ENCODE measurements at regions not wholly inside any gene's neighbourhood (a gene's known extent, or its start where the extent isn't known, plus 50 kb on each side); places are given as distances from the start of the nearest gene placed in this dataset.
A peak's percentile ranks its signal among the peaks of the same experiment; 100 is the strongest.
"Not testable (repeated sequence)": the region's sequence is repeated elsewhere in the genome, so short reads cannot be mapped to it uniquely, and the experiment has no call there.

GRCh38 chr17:62239569-62239968 lies 140.8 kb upstream of the EFCAB3 start:
- DNase-seq (ENCODE audit: low read depth in 2 of 2); H3K27me3 ChIP-seq (ENCODE audit: control insufficient read depth, insufficient read depth, low read length); H3K4me2 ChIP-seq (ENCODE audit: extremely low read depth, insufficient read depth, low read length); H3K4me3 ChIP-seq (replicated peaks in 1 of 4; ENCODE audit: control extremely low read depth in 1 of 4, insufficient read depth in 1 of 4, low read depth in 3 of 4, low read length in 4 of 4); H3K9me3 ChIP-seq (ENCODE audit: control insufficient read depth, insufficient read depth, low read depth, low read length); H3K9ac ChIP-seq (ENCODE audit: insufficient read depth, low read length); H3K36me3 ChIP-seq (ENCODE audit: control insufficient read depth, insufficient read depth, low read length); H2AFZ ChIP-seq (ENCODE audit: low read length); H4K20me1 ChIP-seq (ENCODE audit: control insufficient read depth, extremely low read depth, insufficient read depth, low read length); H3K79me2 ChIP-seq (ENCODE audit: control insufficient read depth, insufficient read depth, low read length); H3K4me1 ChIP-seq (ENCODE audit: control insufficient read depth, extremely low read depth, insufficient read depth, low read length); H3K27ac ChIP-seq (ENCODE audit: insufficient read depth, low read length): not testable (repeated sequence)

- not testable (repeated sequence) for H4K20me1 ChIP-seq (ENCODE audit: control insufficient read depth, extremely low read depth, insufficient read depth, low read length); H3K27ac ChIP-seq (ENCODE audit: insufficient read depth, low read length); H2AFZ ChIP-seq (ENCODE audit: low read length); H3K9me3 ChIP-seq (ENCODE audit: control insufficient read depth, insufficient read depth, low read depth, low read length); H3K4me3 ChIP-seq (replicated peaks in 1 of 4; ENCODE audit: control extremely low read depth in 1 of 4, insufficient read depth in 1 of 4, low read depth in 3 of 4, low read length in 4 of 4); H3K79me2 ChIP-seq (ENCODE audit: control insufficient read depth, insufficient read depth, low read length); H3K36me3 ChIP-seq (ENCODE audit: control insufficient read depth, insufficient read depth, low read length); DNase-seq (ENCODE audit: low read depth in 2 of 2); H3K4me2 ChIP-seq (ENCODE audit: extremely low read depth, insufficient read depth, low read length); H3K4me1 ChIP-seq (ENCODE audit: control insufficient read depth, extremely low read depth, insufficient read depth, low read length); H3K9ac ChIP-seq (ENCODE audit: insufficient read depth, low read length); H3K27me3 ChIP-seq (ENCODE audit: control insufficient read depth, insufficient read depth, low read length)
These were observed 141.6 kb upstream of the EFCAB3 start for GRCh38 chr17:62238551-62239338.

- H3K27me3 ChIP-seq (ENCODE audit: control insufficient read depth, insufficient read depth, low read length); H3K36me3 ChIP-seq (ENCODE audit: control insufficient read depth, insufficient read depth, low read length); H3K27ac ChIP-seq (ENCODE audit: insufficient read depth, low read length); H2AFZ ChIP-seq (ENCODE audit: low read length); H3K4me1 ChIP-seq (ENCODE audit: control insufficient read depth, extremely low read depth, insufficient read depth, low read length); DNase-seq (ENCODE audit: low read depth in 2 of 2); H4K20me1 ChIP-seq (ENCODE audit: control insufficient read depth, extremely low read depth, insufficient read depth, low read length); H3K79me2 ChIP-seq (ENCODE audit: control insufficient read depth, insufficient read depth, low read length); H3K4me3 ChIP-seq (replicated peaks in 1 of 4; ENCODE audit: control extremely low read depth in 1 of 4, insufficient read depth in 1 of 4, low read depth in 3 of 4, low read length in 4 of 4); H3K9me3 ChIP-seq (ENCODE audit: control insufficient read depth, insufficient read depth, low read depth, low read length); H3K9ac ChIP-seq (ENCODE audit: insufficient read depth, low read length); H3K4me2 ChIP-seq (ENCODE audit: extremely low read depth, insufficient read depth, low read length): not testable (repeated sequence)
These were observed 146.4 kb upstream of the EFCAB3 start for GRCh38 chr17:62233822-62234481.

GRCh38 chr17:62231293-62231692 lies 149.1 kb upstream of the EFCAB3 start:
- not testable (repeated sequence) for H3K36me3 ChIP-seq (ENCODE audit: control insufficient read depth, insufficient read depth, low read length); H3K9me3 ChIP-seq (ENCODE audit: control insufficient read depth, insufficient read depth, low read depth, low read length); H3K27ac ChIP-seq (ENCODE audit: insufficient read depth, low read length); H4K20me1 ChIP-seq (ENCODE audit: control insufficient read depth, extremely low read depth, insufficient read depth, low read length); H3K4me2 ChIP-seq (ENCODE audit: extremely low read depth, insufficient read depth, low read length); H3K79me2 ChIP-seq (ENCODE audit: control insufficient read depth, insufficient read depth, low read length); H3K4me3 ChIP-seq (replicated peaks in 1 of 4; ENCODE audit: control extremely low read depth in 1 of 4, insufficient read depth in 1 of 4, low read depth in 3 of 4, low read length in 4 of 4); H2AFZ ChIP-seq (ENCODE audit: low read length); H3K27me3 ChIP-seq (ENCODE audit: control insufficient read depth, insufficient read depth, low read length); DNase-seq (ENCODE audit: low read depth in 2 of 2); H3K9ac ChIP-seq (ENCODE audit: insufficient read depth, low read length); H3K4me1 ChIP-seq (ENCODE audit: control insufficient read depth, extremely low read depth, insufficient read depth, low read length)

- H3K27me3 ChIP-seq (ENCODE audit: control insufficient read depth, insufficient read depth, low read length); H3K4me1 ChIP-seq (ENCODE audit: control insufficient read depth, extremely low read depth, insufficient read depth, low read length); H4K20me1 ChIP-seq (ENCODE audit: control insufficient read depth, extremely low read depth, insufficient read depth, low read length); H3K4me2 ChIP-seq (ENCODE audit: extremely low read depth, insufficient read depth, low read length); H3K4me3 ChIP-seq (replicated peaks in 1 of 4; ENCODE audit: control extremely low read depth in 1 of 4, insufficient read depth in 1 of 4, low read depth in 3 of 4, low read length in 4 of 4); H2AFZ ChIP-seq (ENCODE audit: low read length); H3K36me3 ChIP-seq (ENCODE audit: control insufficient read depth, insufficient read depth, low read length); H3K9me3 ChIP-seq (ENCODE audit: control insufficient read depth, insufficient read depth, low read depth, low read length); H3K27ac ChIP-seq (ENCODE audit: insufficient read depth, low read length); H3K79me2 ChIP-seq (ENCODE audit: control insufficient read depth, insufficient read depth, low read length); H3K9ac ChIP-seq (ENCODE audit: insufficient read depth, low read length): not testable (repeated sequence)
- peak in 1 of 2 donors; percentile 1 for DNase-seq (ENCODE audit: low read depth in 2 of 2)
These were observed 153.6 kb upstream of the EFCAB3 start for GRCh38 chr17:62226610-62227240.

GRCh38 chr17:62223585-62223984 lies 156.8 kb upstream of the EFCAB3 start:
- not testable (repeated sequence) for H3K27me3 ChIP-seq (ENCODE audit: control insufficient read depth, insufficient read depth, low read length); H3K4me1 ChIP-seq (ENCODE audit: control insufficient read depth, extremely low read depth, insufficient read depth, low read length); H3K36me3 ChIP-seq (ENCODE audit: control insufficient read depth, insufficient read depth, low read length); H2AFZ ChIP-seq (ENCODE audit: low read length); H4K20me1 ChIP-seq (ENCODE audit: control insufficient read depth, extremely low read depth, insufficient read depth, low read length); H3K4me2 ChIP-seq (ENCODE audit: extremely low read depth, insufficient read depth, low read length); H3K27ac ChIP-seq (ENCODE audit: insufficient read depth, low read length); DNase-seq (ENCODE audit: low read depth in 2 of 2); H3K79me2 ChIP-seq (ENCODE audit: control insufficient read depth, insufficient read depth, low read length); H3K4me3 ChIP-seq (replicated peaks in 1 of 4; ENCODE audit: control extremely low read depth in 1 of 4, insufficient read depth in 1 of 4, low read depth in 3 of 4, low read length in 4 of 4); H3K9ac ChIP-seq (ENCODE audit: insufficient read depth, low read length); H3K9me3 ChIP-seq (ENCODE audit: control insufficient read depth, insufficient read depth, low read depth, low read length)
